Endothelial cell of umbilical vein (primary cell): ENCODE measurements at regions not wholly inside any gene's neighbourhood (a gene's known extent, or its start where the extent isn't known, plus 50 kb on each side); places are given as distances from the start of the nearest gene placed in this dataset.

Experiments used
- EZH2 ChIP-seq: IDR thresholded peaks from 2 replicates; pipeline ENCODE4 v1.6.1; 2012; ENCODE audit warnings: borderline replicate concordance, low read depth, mild to moderate bottlenecking, moderate library complexity, low read length, inconsistent platforms; ENCODE audit not compliant: severe bottlenecking
- POLR2A ChIP-seq: IDR thresholded peaks from 2 replicates; pipeline ENCODE4 v1.6.1; 2012; ENCODE audit warnings: low read depth, mild to moderate bottlenecking, control low read depth, low read length
- POLR2AphosphoS5 ChIP-seq: IDR thresholded peaks from 2 replicates; pipeline ENCODE4 v1.6.1; 2012; ENCODE audit warnings: low read depth, mild to moderate bottlenecking, control low read depth, low read length, moderate library complexity; ENCODE audit not compliant: insufficient read depth
- TF ChIP-seq, protein P1 (sequence below), 2 donors: IDR thresholded peaks; 1 replicate in 1 of 2; 2 replicates in 1 of 2; pipeline ENCODE4 v1.5.1; 2011; ENCODE audit warnings: low read length in 2 of 2, mild to moderate bottlenecking in 2 of 2, moderate library complexity in 2 of 2, control low read depth in 1 of 2, inconsistent platforms in 1 of 2, low read depth in 1 of 2; ENCODE audit not compliant: insufficient read depth in 1 of 2; ENCODE audit errors: extremely low read depth in 1 of 2

DNA sequence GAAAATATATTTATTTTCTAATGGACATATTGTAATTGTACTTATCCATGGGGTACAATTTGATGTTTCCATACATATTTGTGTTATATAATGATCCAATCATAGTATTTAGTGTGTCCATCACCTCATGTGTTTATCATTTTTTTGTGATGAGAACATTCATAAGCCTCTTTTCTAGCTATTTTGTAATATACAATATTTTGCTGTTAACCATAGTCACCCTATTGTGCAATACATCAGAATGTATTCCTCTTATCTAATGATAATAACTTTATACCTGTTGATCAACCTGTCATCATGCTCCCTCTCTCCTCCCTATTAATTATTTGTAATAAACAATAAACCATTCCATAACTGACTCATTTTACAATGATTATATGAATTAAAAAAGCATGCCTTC, 93.2 kb downstream of the ISL1 start:
- TF ChIP-seq, protein P1, sequence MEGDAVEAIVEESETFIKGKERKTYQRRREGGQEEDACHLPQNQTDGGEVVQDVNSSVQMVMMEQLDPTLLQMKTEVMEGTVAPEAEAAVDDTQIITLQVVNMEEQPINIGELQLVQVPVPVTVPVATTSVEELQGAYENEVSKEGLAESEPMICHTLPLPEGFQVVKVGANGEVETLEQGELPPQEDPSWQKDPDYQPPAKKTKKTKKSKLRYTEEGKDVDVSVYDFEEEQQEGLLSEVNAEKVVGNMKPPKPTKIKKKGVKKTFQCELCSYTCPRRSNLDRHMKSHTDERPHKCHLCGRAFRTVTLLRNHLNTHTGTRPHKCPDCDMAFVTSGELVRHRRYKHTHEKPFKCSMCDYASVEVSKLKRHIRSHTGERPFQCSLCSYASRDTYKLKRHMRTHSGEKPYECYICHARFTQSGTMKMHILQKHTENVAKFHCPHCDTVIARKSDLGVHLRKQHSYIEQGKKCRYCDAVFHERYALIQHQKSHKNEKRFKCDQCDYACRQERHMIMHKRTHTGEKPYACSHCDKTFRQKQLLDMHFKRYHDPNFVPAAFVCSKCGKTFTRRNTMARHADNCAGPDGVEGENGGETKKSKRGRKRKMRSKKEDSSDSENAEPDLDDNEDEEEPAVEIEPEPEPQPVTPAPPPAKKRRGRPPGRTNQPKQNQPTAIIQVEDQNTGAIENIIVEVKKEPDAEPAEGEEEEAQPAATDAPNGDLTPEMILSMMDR (IDR thresholded peaks at IDR 0.05; ENCODE audit: extremely low read depth in 1 of 2, insufficient read depth in 1 of 2, low read depth in 1 of 2, low read length in 2 of 2): no peak
- no peak for TF ChIP-seq POLR2A
- no peak for TF ChIP-seq POLR2AphosphoS5
- TF ChIP-seq EZH2: no peak
